G401.6 (cell line): ENCODE measurements at regions not wholly inside any gene's neighbourhood (a gene's known extent, or its start where the extent isn't known, plus 50 kb on each side); places are given as distances from the start of the nearest gene placed in this dataset.
"Not testable (repeated sequence)": the region's sequence is repeated elsewhere in the genome, so short reads cannot be mapped to it uniquely, and the experiment has no call there.

ENCODE experiments used
- FAIRE-seq: peaks from 2 replicates; lab custom pipeline; 2012; peaks lifted over from hg19 to GRCh38; lab: Jason Lieb, UNC

- no peak for FAIRE-seq
These were observed 127.4 kb upstream of the ANO5 start for GRCh38 chr11:22065472-22065871.

- no peak for FAIRE-seq
These were observed 123.0 kb upstream of the ANO5 start for GRCh38 chr11:22069844-22070243.

- FAIRE-seq, result no peak
These were observed 116.5 kb upstream of the ANO5 start for GRCh38 chr11:22076271-22076930.

- no peak for FAIRE-seq
These were observed 114.8 kb upstream of the ANO5 start for GRCh38 chr11:22078063-22078462.

- no peak for FAIRE-seq
These were observed 113.6 kb upstream of the ANO5 start for GRCh38 chr11:22079133-22079872.

- no peak for FAIRE-seq
These were observed 110.7 kb upstream of the ANO5 start for GRCh38 chr11:22082178-22082577.

- FAIRE-seq, result no peak
These were observed 110.1 kb upstream of the ANO5 start for GRCh38 chr11:22082788-22083187.

- no peak for FAIRE-seq
These were observed 108.8 kb upstream of the ANO5 start for GRCh38 chr11:22084056-22084455.

GRCh38 chr11:22084564-22084963 is 108.3 kb upstream of the ANO5 start:
- no peak for FAIRE-seq

- FAIRE-seq, result no peak
These were observed 103.3 kb upstream of the ANO5 start for GRCh38 chr11:22089609-22090008.

GRCh38 chr11:22106566-22106965 is 86.3 kb upstream of the ANO5 start:
- no peak for FAIRE-seq

GRCh38 chr11:22115470-22116029 is 77.3 kb upstream of the ANO5 start:
- no peak for FAIRE-seq

- not testable (repeated sequence) for FAIRE-seq
These were observed 64.9 kb upstream of the ANO5 start for GRCh38 chr11:22127981-22128380.

GRCh38 chr11:22130462-22131053 is 62.3 kb upstream of the ANO5 start:
- no peak for FAIRE-seq

GRCh38 chr11:22133776-22134175 is 59.1 kb upstream of the ANO5 start:
- no peak for FAIRE-seq

- FAIRE-seq, result no peak
These were observed 54.6 kb upstream of the ANO5 start for GRCh38 chr11:22138264-22138663.
